Eye (tissue), 1 donor: ENCODE measurements at regions not wholly inside any gene's neighbourhood (a gene's known extent, or its start where the extent isn't known, plus 50 kb on each side); places are given as distances from the start of the nearest gene placed in this dataset.

ENCODE experiments used
- DNase-seq: peaks from one replicate; pipeline ENCODE4 v3.0.0-alpha.2; 2015

DNA sequence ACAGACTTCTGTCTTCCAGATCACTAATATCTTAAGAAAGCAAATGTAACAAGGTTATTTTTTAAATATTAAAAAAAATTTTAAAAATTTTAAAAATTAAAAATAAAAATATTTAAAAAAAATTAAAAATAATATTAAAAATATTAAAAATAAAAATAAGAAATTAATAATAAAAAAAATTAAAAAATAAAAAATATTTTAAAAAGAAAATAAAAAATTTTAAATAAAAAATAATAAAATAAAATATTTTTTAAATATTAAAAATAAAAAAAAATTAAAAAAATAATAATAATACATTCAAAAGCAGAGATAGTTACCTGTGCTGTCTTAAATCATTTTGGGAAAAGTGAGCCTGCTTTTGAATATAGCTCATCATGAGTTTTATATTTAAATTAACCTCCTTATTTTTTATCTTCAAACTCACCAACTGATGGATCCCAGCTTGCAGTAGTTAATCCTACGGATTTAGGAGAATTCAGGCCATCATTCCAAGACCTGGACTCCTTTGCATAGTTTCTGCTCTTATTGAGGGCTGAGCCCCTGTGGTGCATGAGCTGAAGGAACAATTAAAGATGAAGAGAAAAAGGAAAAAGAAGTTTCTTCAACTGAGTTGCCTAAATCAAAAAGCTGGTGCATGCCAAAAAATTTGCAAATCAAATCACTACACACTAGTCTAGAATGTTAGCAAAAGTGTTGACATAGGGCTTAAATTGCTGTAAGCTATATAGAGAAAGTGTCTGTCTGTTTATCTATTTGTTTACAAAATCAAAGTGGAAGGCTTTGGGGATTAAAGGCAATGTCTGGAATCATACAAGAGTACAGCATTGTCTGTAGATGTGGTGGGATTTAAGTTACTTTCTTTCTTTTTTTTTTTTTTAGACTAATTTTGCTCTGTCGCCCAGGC lies 50.5 kb upstream of the ZNF438 start:
- no peak for DNase-seq

DNA sequence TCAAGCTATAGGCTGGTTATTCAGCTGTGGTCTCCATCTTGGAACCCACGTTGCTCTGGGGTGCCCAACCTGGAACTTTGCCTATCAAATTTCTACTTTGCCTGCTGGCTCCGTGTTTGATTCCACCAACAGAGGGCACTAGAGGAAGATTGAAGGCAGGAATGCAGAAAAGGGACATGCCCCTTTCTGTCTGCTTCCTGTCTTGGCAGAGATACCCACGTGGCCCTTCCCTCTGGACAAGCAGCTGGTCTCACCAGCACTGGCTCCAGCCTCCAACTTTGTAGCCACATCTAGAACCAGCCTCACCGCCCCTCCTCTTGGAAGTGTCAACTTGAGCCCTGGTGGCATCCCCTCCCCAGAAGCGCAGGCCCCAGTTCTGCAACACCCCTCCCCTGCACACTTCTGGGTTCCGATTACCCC lies 52.1 kb upstream of the ZNF438 start:
- DNase-seq = peak; percentile 68

DNA sequence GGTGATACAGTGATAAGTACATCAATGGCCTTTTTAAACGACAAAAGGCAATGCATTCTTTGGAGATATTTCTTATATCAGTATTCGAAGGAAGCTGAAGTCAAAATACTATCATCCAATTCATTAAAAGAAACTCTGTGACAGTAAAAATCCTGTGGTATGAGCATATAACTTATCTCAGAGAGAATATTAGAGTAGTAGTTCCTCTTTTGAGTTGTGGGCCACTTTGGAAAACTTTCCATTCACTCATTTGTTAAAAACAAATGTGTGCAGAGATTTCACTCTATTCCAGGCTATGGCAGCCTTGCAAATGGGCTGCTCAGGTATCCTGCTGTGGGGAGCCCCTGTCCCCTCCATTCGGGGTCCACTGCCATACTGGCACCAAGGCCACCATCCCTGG lies 55.3 kb upstream of the ZNF438 start:
- DNase-seq = no peak

DNA sequence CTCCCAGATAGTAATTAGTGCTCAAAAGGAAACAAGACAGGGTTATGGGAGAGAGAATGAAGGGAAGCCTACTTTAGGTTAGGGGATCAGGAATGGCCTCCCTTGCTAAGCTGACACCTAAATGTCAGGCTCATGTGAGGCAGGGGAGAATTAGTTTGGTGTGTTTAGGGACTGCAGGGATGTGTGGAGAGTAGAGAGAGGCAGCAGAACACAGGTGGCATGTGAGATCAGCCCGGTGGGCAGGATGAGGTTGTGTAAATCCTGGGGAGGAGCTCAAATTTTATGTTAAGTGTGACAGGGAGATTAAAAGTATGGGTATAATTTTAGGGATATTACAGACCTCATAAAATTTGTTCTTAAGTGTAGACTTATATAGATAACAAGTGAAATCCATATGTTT lies 56.2 kb upstream of the ZNF438 start:
- DNase-seq = no peak

DNA sequence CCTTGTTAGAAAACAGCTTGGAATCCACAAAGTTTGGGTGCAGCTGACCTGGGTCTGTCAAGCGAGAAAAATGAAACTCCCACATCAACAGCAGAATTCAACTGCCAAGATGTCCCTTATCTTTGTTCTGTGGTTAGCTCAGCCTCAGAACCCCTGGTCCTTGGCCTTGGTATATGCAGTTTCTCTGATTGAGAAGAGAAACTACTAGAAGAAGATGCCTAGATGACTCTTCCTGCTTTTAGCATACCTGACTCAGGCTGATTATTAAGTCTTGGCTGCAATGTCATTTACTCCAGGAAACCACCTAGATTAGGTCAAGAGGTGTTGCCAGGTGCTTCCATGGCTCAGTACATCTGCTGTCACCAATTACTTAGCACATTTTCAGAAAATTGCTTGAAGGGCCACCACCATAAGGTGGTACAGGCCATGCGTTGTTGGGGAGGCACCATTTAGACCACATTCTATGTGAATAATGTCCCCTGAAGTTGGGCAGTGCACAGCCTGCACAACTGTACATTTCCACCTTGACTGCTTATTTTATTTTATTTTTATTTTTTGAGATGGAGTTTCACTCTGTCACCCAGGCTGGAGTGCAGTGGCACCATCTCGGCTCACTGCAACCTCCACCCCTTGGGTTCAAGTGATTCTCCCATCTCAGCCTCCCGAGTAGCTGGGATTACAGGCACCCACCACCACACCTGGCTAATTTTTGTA lies 59.4 kb upstream of the ZNF438 start:
- DNase-seq = no peak

DNA sequence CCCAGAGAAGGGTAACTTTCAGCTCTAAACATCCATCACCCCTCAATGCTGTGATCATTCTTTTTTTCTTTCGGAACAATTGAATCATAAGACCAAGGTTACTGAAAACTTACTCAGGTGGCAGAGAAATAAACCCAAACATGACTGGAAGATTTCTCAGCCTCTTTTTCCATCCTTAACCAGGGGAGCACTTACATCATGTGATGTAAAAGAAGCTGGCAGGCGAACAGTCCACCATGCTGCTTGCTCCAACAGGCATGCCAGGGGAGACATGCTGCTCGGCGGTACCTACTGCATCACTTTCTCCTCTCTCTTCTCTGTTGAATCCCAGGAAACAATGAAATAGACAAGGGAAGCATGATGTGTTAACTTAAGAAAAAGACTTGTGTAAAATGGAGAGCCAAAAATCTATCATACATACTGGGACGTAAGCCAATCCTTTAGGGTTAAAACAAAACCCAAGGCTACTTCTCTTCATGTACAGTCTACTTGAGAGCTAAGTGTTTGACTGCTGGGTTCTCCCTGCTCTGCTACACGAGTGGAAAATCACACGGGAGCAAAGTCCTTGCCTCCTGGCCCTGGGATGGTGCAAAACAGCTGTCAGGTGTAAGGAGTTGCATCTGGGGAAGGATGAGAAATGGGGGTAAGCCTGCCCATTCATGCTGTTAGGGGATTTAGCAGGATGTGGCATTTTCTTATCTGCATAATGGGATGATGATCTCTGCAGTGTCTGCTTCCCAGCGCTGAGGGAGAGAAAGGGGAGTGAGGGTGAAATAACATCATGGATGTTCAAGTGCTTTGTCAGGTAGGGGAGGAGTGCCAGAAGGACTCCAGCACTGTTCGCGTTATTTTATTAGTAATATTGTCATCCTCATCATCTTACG lies 64.3 kb upstream of the ZNF438 start:
- no peak for DNase-seq

DNA sequence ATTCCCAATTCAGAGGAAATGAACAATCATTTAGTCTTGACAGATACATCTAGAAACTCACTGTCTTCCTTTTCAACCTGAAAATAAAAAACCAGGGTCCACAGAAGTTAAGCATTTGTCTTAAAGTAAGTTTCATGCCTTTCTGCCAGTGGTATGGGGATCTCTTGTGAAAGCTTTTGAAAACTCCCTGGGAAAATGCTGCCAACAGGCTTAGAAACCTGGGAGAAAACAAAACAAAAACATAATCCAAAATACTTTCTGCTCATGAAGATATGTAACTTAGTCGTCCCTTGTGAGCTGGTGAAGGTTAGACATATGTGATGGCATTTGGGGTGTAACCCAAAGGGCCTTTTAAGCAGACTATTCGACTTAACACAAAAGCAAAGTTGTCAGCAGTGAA lies 66.4 kb upstream of the ZNF438 start:
- DNase-seq = no peak

DNA sequence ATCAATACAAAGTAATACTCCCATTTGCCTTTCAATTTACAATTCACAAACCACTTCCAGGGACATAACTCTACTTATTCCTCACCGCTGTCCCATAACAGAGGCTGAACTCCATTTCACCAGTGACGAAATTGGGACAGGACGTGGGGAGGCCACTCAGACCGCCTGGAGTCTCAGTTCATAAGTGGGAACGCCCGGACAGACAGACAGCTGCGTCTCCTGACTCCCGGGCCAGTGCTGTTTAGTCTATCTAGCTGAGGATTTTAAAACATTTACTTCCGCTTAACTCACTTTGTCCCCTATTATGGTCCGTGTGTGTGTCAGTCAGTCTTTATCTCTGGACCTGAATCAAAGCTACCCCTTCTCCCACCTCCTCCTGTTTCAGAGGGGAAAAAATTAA lies 67.4 kb upstream of the ZNF438 start:
- DNase-seq = no peak

DNA sequence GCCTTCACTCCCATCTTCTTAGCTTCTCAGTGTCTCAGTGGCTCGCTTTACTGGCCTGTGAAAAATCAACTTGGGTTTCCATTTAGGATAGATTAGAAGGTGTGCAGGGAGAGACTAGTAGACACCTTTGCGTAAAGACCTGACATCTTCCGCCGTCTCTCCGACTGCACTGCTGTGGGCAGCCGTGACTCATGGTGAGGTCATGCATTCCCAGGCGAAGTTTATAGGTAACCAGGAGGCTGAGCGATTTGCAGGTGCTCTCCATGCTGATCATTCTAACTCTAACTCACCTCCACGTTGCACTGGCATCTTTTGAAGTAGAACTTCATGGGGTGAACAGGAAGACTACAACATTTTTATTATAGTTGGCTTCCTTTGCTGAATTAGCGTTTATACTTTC lies 68.0 kb upstream of the ZNF438 start:
- no peak for DNase-seq

DNA sequence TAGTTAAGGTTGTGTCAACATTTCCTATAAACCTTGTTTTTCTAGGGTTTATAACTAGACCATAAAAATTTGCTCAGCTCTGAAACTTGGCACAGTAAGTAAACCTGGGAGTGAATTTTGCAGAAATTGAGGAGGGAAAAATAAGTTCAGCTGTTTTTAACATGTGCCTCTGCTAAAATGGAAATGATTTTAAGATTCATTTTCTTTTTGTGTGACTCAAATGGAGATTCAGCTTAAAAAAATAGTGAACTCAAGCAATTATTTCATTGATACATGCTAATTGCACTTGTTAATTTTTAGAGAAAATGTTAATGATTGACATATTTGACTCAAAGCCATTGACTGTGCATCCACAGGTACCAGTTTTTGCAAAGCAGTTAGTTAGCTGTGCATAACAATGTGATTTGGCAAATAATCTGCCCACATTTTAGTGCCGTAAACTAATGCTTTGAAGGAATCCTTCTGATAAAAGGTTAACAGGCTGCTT lies 68.5 kb upstream of the ZNF438 start:
- no peak for DNase-seq

DNA sequence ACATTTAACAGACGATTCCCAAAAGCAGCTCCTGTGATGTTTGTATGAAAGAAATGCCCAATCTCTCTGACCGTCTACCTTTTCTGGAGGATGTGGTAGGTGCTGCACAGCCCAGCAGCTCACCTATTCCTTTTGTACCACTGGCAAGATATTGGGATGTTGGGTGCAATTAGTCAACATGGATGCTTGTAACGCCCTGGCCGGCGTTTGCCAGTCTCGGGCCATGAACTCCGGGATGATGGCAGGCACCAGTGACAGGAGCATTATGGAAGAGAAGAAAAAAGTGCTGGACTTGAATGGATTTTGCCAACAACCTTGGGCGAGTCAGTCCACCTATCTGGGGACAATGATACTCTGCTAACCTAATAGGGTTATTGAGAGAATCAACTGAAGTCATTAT lies 69.0 kb upstream of the ZNF438 start:
- DNase-seq = no peak

DNA sequence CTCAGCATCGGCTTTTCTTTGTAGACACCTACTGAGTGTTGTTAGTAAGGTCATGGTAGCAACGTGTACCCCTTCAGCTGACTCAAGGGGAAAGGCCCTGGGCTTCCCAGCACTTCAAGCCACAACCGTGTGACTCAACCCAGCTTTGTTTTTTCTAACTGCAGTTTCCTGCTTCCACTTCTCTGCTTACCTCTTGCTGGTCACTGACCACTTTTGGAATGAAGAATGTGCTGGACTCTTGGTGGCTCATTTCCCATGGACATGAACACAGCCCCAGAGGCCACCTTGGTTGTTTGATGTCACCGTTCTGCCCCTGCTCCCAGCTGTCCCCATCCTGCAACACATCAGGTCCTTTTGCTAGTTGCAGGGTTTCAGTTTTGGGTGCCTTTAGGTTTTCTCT lies 69.5 kb upstream of the ZNF438 start:
- no peak for DNase-seq

DNA sequence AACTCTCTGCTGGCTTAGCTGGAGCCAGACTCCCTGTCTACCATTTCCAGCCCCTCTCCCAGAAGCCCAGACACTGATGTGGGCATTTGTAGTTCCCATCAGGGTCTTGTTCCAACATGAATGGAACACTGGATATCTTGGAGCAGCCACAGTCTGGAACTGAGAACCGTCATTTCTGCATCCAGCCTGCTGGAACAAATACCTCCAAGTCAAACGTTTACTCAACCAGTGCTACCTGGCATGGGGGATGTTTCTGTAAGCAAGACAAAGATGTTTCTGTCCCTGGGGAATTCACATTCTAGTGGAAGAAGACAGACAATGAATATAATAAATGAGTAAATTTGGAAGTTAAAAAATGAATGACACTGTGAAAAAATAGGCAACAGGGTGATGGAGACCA lies 70.8 kb upstream of the ZNF438 start:
- DNase-seq = no peak

DNA sequence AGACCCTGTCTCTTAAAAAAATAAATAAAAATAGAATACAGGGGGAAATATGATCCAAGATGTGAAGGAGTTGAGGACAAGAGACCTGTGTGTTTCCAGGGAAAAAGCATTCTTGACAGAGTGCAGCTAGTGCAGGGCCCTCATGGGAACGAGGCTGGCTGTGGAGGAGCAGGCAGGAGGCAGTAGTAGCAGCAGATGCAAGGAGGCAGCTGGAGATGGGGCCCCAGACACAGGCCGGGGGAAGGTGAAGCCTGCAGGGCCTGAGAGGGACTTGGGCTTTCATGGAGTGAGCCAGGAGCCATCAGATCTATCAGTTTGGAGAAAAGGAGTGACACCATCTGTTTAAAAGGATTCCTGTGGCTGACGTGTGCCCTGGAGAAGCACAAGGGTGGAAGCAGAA lies 71.4 kb upstream of the ZNF438 start:
- peak; percentile 44 for DNase-seq

DNA sequence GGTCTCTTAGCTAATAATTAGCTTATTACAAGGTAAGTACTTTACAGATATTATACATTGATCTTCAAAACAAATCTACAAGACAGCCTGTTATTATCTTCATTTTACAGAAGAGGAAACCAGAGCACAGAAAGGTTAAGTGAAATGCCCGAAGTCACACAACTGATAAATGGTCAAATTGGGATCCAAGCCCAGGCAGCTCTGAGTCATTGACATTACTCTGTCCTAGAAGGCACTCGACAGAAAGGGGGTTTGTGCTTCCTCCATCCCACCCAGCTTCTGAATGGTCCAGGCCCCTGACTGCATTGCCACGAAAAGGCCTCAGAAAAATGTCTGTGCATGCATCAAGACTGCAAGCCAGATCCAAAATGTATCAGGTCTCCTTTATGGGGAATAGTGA lies 81.3 kb upstream of the ZNF438 start:
- no peak for DNase-seq

DNA sequence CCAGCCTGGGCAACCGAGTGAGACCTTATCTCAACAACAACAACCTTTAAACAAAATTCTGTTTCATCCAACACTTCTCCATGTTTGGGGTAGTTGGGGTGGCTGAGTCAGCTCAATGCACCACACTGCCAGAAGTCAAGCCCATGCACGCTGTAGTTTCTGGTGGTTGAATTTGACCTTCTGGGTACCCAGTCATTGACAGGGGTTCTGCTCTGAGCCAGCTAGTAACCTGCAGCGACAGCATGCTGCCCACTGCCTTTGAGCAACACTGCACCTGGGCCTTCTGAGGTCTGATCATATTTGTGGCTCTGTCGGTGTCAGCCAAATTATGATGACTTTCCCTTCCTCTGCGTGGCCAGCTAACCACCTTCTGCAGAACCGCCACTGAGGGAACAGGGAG lies 84.6 kb upstream of the ZNF438 start:
- DNase-seq = no peak

DNA sequence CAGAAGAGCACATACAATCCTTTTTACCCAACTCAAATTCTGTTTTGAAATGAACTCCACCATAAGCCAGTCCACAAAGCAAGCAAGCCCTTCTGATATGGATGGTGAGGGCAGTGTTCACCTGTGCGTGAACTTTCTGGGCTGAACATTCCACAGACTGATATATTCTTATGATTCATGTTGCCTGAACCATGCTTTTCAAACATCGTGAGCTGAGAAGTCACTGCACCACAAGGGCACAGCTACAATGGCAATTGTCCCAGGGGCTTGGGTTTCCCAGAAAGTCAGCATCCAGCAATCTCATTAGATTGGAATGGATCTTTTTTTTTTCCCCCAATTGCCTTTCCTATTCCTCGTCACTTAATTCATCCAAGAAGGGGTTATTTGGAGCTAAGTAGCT lies 86.9 kb upstream of the ZNF438 start:
- no peak for DNase-seq

DNA sequence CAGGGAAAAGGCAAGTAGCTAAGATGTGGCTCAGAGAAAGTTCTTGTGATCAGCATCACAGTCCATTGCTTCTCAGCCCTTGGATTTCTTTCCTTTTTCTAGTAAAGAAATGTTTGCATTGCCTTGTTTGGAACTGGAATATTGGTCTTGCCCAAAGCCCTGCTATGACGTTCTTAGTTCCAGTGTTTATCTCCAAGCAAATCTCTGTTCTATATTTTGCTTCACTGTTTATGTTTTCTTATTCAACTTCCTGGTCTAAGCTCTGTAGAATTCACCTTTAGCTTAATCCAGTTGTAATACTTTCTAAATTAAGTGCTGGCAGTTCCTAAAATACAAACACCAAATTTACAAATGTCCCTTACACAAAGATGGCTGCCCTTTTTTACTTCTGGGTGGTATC lies 88.7 kb upstream of the ZNF438 start:
- no peak for DNase-seq

DNA sequence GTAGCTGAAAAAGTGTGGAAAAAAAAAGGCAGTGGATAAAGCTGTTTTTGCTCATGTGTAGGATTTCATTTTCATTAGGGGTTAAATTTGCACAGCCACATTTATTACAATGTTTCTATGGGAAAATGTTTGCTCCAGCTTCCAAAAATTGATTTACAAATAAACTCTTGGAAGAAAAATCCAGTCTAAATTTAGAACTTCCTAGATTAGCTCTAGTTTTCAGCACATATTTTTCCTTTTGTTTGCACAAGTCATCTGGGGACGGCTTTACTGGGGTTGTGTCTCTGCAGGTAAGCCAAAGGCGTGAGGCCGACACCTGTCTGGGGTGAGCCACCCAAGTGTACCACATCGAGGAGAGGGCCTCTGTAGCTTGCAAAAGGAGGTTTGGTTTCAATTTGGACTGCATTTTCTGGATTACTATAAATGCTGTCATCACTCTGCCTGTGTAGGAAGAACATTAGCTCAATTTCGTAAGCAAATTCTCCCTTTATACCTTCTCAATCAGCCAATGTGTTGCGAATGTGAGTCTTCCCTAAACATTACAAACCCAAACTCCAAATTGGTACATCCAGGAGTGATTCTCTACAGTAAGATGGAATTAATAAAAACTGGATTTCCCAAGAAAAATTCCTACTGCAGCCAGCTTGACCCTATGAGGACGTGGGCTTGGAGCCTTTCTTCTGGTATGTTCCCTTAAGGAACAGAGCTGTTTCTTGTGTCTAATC lies 89.5 kb upstream of the ZNF438 start:
- no peak for DNase-seq

DNA sequence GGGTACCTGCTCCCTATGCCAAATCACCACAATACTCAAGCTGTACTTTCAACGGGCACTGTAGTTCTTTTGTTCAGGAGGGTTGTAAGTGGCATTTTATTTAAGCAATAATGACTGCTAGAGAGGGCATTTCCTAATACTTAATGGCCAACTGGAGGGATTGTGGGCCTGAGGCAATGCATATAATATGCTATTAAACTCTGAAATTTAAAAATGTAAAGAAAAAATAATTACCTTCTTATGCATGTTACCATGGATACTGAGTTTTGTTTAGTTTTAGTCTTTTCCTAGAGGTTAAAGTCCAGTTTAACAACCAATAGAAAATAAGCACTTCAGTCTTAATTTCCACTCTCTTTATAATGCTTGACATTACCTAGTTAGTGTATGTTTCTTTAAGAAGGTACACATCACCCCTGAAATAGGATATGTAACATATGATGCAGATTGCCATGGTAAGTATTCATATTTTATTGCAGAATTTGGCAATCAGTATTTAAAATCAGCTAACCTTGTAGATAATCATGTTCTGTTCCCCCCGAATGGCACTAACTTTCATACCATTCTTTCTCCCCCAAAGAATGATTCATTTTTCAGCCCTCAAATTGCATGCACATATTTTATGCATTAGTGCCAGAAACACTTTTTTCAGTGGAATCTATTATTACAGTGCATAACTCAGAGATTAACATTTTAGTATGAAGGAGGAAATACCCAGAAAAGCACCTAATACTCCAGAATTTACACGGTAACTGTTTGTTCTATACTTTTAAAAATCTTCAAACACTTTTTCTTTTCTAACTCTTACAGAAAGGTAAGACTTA lies 90.3 kb upstream of the ZNF438 start:
- no peak for DNase-seq

DNA sequence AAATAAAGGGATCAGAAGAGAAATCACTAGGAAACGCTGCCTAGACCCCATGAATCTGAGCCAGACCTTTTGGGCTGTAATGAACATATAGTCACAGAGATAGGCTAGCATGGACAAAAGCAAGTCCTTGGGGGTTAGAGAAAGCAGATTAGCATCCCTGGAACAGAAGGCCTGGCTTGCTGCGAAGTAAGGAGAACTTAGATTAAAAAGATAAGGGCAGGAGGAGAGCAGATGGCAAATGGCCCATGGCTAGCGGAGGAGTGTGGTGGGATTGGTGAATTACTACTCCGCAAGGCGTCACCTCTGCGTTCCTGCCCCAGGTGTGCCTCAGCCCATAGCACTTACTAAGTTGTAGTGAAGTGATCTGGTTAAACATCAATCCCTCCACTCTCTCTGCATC lies 92.3 kb upstream of the ZNF438 start:
- DNase-seq = no peak

DNA sequence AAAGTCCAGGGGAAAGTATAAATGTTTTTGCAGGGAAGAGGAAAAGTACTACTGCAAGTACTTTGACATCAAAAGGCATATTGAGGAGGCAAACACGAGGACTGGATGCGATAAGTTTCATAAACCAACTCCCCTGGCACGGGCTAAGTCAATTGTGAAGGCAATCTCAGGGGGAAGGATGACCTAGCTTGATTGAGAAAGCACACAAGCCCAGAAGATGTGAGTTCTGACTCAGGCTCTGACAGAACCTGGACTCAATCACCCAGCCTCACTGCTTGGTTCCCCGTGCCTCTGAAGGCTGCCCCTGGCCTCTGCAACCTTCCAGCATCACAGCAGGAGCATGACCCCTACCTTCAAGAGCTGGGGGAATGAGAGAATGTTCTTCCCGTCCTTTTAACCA lies 93.2 kb upstream of the ZNF438 start:
- no peak for DNase-seq
